Left ventricle myocardium inferior (tissue), 1 donor: ENCODE measurements at regions not wholly inside any gene's neighbourhood (a gene's known extent, or its start where the extent isn't known, plus 50 kb on each side); places are given as distances from the start of the nearest gene placed in this dataset.

ENCODE experiments used
- DNase-seq: peaks from one replicate; pipeline ENCODE4 v3.0.0-alpha.2; 2020
- H3K27ac ChIP-seq: fragments of 200-600 bp; replicated peaks from 2 replicates; pipeline ENCODE4 v1.8.0; 2021
- H3K27me3 ChIP-seq: fragments of 200-600 bp; 2 replicates; pipeline ENCODE4 v1.8.0; 2021; ENCODE audit warnings: low read depth
- H3K36me3 ChIP-seq: fragments of 200-600 bp; 2 replicates; pipeline ENCODE4 v1.8.0; 2021
- H3K4me1 ChIP-seq: fragments of 200-600 bp; 2 replicates; pipeline ENCODE4 v1.8.0; 2021
- H3K4me3 ChIP-seq: fragments of 200-600 bp; 2 replicates; pipeline ENCODE4 v1.8.0; 2021; ENCODE audit warnings: mild to moderate bottlenecking, moderate library complexity
- H3K9me3 ChIP-seq: fragments of 200-600 bp; replicated peaks from 2 replicates; pipeline ENCODE4 v1.8.0; 2021
- intact Hi-C: fragments of 100-400 bp; cut with micrococcal nuclease; formaldehyde crosslinking; loops from one replicate; pipeline ENCODE4 v1.11.0; 2022
- TF ChIP-seq, protein P1 (sequence below): fragments of 200-600 bp; IDR thresholded peaks from 2 replicates; pipeline ENCODE4 v1.8.0; 2021; ENCODE audit warnings: antibody characterized with exemption, mild to moderate bottlenecking, borderline replicate concordance
- donor health status: DM: no; HTN: yes; CAD: no; lungs with severe emphysema.

DNA sequence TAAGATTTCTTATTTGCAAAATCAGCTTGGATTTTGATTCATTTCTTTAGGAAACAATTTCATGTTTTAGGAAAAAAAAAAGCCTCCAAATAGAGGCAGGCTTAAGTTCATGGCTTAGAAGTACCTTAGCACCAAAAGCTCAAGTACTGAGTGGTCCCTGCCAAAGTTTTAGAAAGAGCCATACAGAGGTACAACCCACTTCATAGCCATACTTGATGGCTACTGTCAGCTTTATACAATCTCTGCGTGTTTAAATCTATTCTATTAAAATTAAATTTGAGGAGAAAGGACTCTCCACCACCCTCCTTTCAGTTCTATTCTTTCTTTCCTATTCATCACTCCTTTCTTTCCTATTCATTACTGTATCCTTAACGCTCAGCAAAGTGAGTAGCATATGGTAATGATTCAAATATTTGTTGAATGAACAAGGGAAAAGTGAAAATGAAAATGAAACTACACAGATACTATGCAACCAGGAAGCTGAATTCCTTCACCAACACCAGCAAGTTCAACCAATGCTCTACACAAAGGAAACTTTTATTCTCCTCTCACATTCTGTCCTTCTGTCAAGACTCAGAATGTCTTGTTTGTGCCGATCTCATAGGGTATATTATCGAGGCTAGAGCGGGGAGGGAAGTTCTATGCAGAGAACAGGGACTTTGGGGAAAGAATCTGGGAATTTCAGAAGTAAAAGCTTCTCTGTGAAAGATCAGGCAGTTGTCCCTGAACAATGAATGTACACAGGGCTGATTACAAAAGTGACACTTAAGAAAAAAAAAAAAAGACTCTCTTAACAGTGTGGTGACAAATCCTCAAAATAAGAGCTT is 138.6 kb upstream of the SPEF2 start:
- H3K9me3 ChIP-seq, result no peaks in the 10 kb centered on the region
- intact Hi-C loops, result no loop called here
- no peak for DNase-seq
- H3K36me3 ChIP-seq, result no peaks in the 10 kb centered on the region
- TF ChIP-seq, protein P1, sequence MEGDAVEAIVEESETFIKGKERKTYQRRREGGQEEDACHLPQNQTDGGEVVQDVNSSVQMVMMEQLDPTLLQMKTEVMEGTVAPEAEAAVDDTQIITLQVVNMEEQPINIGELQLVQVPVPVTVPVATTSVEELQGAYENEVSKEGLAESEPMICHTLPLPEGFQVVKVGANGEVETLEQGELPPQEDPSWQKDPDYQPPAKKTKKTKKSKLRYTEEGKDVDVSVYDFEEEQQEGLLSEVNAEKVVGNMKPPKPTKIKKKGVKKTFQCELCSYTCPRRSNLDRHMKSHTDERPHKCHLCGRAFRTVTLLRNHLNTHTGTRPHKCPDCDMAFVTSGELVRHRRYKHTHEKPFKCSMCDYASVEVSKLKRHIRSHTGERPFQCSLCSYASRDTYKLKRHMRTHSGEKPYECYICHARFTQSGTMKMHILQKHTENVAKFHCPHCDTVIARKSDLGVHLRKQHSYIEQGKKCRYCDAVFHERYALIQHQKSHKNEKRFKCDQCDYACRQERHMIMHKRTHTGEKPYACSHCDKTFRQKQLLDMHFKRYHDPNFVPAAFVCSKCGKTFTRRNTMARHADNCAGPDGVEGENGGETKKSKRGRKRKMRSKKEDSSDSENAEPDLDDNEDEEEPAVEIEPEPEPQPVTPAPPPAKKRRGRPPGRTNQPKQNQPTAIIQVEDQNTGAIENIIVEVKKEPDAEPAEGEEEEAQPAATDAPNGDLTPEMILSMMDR, result no peak
- peak overlapping the region; percentile 53 for H3K4me3 ChIP-seq
- no peaks in the 10 kb centered on the region for H3K4me1 ChIP-seq
- H3K27ac ChIP-seq, result peak overlapping the region; percentile 56
- H3K27me3 ChIP-seq, result peaks cover 3% of the 10 kb centered on the region

DNA sequence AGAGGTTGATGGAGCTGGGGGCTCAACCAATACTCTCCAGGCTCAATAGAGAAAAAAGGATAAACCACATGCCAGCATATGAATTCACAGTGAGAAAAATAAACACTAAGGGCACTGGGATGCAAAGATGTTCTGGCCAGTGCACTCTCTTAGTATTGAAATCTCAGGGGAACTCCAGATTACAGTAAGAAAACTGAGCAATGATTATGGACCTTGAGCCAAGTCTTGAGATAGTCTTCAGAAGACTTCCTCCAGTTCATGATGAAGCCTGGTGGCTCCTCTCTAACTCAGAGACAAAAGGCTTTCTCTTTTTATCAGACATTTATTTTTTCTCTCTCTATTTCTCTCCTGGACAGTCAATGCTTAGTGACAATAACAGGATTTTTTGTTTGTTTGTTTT is 139.8 kb upstream of the SPEF2 start:
- TF ChIP-seq, protein P1, result no peak
- Histone ChIP-seq H3K27me3 (peaks cover 3% of the 10 kb centered on the region), H3K4me3 (no peak overlapping the region), H3K4me1 (no peaks in the 10 kb centered on the region), H3K27ac (no peak overlapping the region), H3K36me3 (no peaks in the 10 kb centered on the region), H3K9me3 (no peaks in the 10 kb centered on the region)
- DNase-seq, result no peak
- intact Hi-C loops, result no loop called here

DNA sequence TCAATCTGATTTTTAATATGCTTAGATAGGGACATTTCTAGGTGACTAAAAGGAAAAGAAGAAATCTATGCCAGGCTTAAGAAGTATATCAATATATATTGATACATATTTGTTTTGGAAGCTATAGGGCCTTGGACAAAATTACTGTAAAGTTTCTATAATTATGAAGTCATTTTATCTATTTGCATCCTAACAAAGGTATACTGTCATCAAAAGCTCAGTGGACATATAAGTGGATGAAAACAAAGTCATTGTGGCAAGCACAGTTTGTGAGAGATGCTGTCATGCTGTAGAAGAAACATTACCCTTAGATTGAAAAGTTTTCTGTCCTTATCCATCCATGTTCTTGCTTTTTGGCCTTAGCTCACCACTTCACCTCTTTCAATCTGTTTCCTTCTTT is 140.3 kb upstream of the SPEF2 start:
- no peak for DNase-seq
- H3K4me1 ChIP-seq, result no peaks in the 10 kb centered on the region
- H3K4me3 ChIP-seq, result no peak overlapping the region
- intact Hi-C loops, result no loop called here
- H3K36me3 ChIP-seq, result no peaks in the 10 kb centered on the region
- no peak overlapping the region for H3K27ac ChIP-seq
- H3K27me3 ChIP-seq, result peaks cover 3% of the 10 kb centered on the region
- TF ChIP-seq, protein P1, result no peak
- H3K9me3 ChIP-seq, result no peaks in the 10 kb centered on the region

DNA sequence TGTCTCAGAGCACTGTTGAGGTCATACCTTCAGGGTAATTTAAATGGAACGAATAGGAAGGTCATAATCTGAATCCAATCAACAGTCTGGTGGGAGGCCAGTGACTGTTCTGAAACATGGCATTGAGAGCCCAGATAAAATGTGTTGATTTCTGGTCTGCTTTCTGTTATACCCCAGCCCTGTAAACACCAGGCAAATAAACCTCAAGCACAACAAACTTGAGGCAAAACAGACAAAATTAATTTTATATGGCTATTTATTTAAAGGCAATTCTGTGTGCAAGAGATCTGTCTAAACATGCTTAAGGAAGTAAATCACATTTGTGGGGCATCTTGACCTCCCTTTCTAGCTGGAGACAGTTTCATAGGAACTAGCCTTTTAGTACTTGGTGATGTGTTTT is 140.9 kb upstream of the SPEF2 start:
- no peaks in the 10 kb centered on the region for H3K36me3 ChIP-seq
- no peak overlapping the region for H3K27ac ChIP-seq
- H3K27me3 ChIP-seq, result peaks cover 3% of the 10 kb centered on the region
- intact Hi-C loops, result no loop called here
- TF ChIP-seq, protein P1, result no peak
- no peaks in the 10 kb centered on the region for H3K9me3 ChIP-seq
- H3K4me3 ChIP-seq, result no peak overlapping the region
- no peaks in the 10 kb centered on the region for H3K4me1 ChIP-seq
- DNase-seq, result no peak

DNA sequence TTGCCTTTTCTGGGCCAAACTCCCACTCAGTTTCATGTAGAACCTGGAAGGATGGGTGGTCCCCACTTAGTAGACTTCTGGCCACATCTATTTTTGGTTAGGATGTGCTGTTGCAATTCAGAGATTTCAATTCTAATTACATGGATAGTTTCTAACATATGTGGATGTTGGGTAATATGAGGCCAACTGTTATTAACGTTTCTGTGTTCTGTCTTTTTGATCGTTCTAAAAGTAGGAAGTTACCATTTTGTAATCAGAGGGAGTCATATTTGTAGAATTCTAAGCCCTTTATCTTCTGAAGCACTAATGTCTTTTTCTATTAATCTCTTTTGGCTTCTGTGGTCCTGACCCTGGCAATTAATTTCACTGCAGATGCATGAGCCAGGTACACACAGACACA is 141.6 kb upstream of the SPEF2 start:
- no peak overlapping the region for H3K4me3 ChIP-seq
- no peaks in the 10 kb centered on the region for H3K36me3 ChIP-seq
- peaks cover 3% of the 10 kb centered on the region for H3K27me3 ChIP-seq
- TF ChIP-seq, protein P1, result no peak
- no peak for DNase-seq
- intact Hi-C loops, result no loop called here
- no peaks in the 10 kb centered on the region for H3K9me3 ChIP-seq
- H3K27ac ChIP-seq, result no peak overlapping the region
- no peaks in the 10 kb centered on the region for H3K4me1 ChIP-seq
